Motor neuron (in vitro differentiated cells): ENCODE measurements at regions not wholly inside any gene's neighbourhood (a gene's known extent, or its start where the extent isn't known, plus 50 kb on each side); places are given as distances from the start of the nearest gene placed in this dataset.
"Not testable (repeated sequence)": the region's sequence is repeated elsewhere in the genome, so short reads cannot be mapped to it uniquely, and the experiment has no call there.

Experiments
- ATAC-seq, 8 experiments: fragments of 200-7000 bp; cut with Tn5 transposase; replicated peaks in 6 of 8; 2 replicates each; pipeline ENCODE4 v1.8.0; 2021; ENCODE audit warnings: mild to moderate bottlenecking in 8 of 8, moderate library complexity in 8 of 8
- H3K27ac ChIP-seq, 2 donors: fragments of 250-450 bp; sonication (Bioruptor Pico); 2 replicates each; pipeline ENCODE4 v1.9.0; 2021; ENCODE audit warnings: antibody characterized with exemption in 2 of 2, mild to moderate bottlenecking in 2 of 2, moderate library complexity in 1 of 2
- H3K4me1 ChIP-seq, 2 donors: fragments of 250-450 bp; sonication (Bioruptor Pico); replicated peaks in 1 of 2; 2 replicates each; pipeline ENCODE4 v1.6.1; 2021; ENCODE audit warnings: antibody characterized with exemption in 2 of 2, mild to moderate bottlenecking in 2 of 2, moderate library complexity in 1 of 2
- H3K4me3 ChIP-seq, 5 donors: fragments of 250-450 bp; sonication (Bioruptor Pico); 2 replicates each; pipeline ENCODE4 v1.9.0; 2021; ENCODE audit warnings: antibody characterized with exemption in 5 of 5, mild to moderate bottlenecking in 5 of 5, moderate library complexity in 4 of 5
- WGBS, 10 experiments: fragments of 450-650 bp; shearing (Covaris generic); methylation state at CpG; one replicate each; pipeline ENCODE4 v1.0.0; 2022; 5-methylcytosine and 5-hydroxymethylcytosine counted together
- in situ Hi-C, 9 experiments: fragments of 400-800 bp; cut with MboI; loops; one replicate each; pipeline ENCODE4 v1.15.0; 2021; ENCODE audit warnings: low sequenced_read_pairs in 9 of 9, low pct_unique_long_range_greater_than_20kb in 2 of 9; ENCODE audit not compliant: unreplicated experiment in 9 of 9

DNA sequence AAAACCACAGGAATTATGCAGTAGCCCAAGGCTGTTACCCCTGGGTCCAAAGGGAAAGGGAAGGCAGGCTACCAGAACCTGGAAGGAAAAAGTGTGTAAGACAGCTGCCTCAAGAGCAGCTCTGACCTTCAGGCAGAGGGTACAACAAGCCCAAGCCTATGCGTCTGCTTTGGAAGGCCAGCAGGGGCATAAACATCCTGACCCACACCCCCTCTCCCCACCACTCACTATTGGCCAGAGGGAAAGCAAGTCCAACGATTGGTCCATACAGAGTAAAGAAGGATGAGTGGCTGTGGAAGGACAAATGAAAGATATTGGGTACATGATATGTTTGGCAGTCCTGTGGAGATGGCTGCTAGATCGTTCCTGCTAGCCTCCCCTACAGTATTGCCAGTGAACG is 227.6 kb upstream of the HNRNPA3 start:
- in situ Hi-C loops: no loop called here

DNA sequence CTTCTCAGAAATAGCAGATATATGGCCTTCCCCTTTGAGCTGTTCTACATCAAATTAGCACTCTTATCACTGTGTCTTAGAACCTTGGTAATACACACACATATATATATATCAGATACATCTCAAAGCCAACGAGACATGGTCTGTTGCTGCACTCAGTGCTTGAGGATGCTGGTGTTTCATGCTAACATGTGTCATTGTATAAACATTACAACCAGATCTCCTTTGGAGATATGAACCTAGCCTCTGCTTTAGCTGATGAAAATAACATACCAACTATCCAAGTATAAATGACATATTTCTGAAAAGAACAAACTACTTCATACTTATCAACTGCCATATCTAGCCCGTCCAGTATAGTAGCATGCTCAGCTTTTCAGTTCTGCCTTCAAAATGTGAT is 226.7 kb upstream of the HNRNPA3 start:
- peak in 1 of 8 experiments; percentile 27 for ATAC-seq
- Histone ChIP-seq H3K4me3 (no peak overlapping the region), H3K4me1 (peaks cover 1 to 22% of the 10 kb centered on the region in 2 donors), H3K27ac (no peak overlapping the region)
- 75 to 100% (median 83%) methylated on average over 1 to 2 of the region's 2 CpGs; no CpG with 5 or more reads in 4 of the 10 experiments for WGBS, 10 experiments
- in situ Hi-C loops: no loop called here

More for the DNA sequence above, 227.6 kb upstream of the HNRNPA3 start:
- H3K4me3 ChIP-seq: no peak overlapping the region
- H3K4me1 ChIP-seq: peaks cover 10 to 30% of the 10 kb centered on the region in 2 donors
- no peak overlapping the region for H3K27ac ChIP-seq
- WGBS, 10 experiments: 54 to 95% (median 78%) methylated on average over 1 to 4 of the region's 4 CpGs; no CpG with 5 or more reads in 3 of the 10 experiments
- ATAC-seq: no peak

DNA sequence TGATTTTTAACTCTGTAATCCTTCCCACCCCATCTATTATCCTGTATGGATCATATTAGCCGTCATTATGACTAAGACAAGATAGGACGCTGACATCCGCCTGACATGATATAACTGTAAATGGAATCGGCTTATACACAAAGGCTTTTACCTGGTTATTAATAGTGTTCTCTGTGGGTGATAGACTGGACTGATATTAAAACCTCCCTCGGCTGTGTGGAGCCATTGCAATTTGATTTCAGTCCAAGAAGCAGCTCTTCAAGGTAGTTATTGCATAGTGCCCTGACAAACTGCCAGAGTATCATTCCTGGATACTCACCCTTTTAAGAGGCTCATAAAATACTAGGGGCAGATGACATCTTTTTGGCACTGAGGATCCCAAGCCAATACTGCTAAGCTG is 226.1 kb upstream of the HNRNPA3 start:
- no peak overlapping the region for H3K4me3 ChIP-seq
- peaks cover 0 to 22% of the 10 kb centered on the region in 2 donors for H3K4me1 ChIP-seq
- WGBS, 10 experiments: 50 to 90% (median 70%) methylated on average over 1 to 5 of the region's 5 CpGs
- peak in 5 of 8 experiments; percentile 44 to 84 (median 74) for ATAC-seq
- in situ Hi-C loops: no loop called here
- no peak overlapping the region for H3K27ac ChIP-seq

DNA sequence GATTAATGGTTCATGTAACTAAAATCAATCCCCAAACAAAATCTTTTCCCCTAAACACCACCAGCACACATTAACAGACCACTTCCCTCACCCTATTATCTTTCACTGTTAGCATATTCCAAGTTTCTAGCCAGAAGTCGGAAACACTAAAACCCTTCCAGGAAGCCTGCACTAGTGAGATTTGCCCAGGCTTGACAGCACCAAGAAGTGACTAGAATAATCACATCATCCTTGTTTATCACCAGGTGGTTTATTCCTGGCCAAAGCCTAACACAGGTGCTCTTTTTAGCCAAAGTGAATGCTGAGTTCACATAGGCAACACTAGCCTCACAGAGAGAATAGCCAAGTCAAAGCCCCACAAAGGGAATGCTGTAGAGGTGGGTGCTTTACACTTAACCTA is 221.2 kb upstream of the HNRNPA3 start:
- H3K27ac ChIP-seq: no peak overlapping the region
- ATAC-seq: no peak
- H3K4me3 ChIP-seq: no peak overlapping the region
- peaks cover 0 to 13% of the 10 kb centered on the region in 2 donors for H3K4me1 ChIP-seq
- in situ Hi-C loops: no loop called here
- 67 to 100% (median 87%) methylated on average over 1 of the region's 1 CpG; no CpG with 5 or more reads in 4 of the 10 experiments for whole genome bisulfite sequencing, 10 experiments

DNA sequence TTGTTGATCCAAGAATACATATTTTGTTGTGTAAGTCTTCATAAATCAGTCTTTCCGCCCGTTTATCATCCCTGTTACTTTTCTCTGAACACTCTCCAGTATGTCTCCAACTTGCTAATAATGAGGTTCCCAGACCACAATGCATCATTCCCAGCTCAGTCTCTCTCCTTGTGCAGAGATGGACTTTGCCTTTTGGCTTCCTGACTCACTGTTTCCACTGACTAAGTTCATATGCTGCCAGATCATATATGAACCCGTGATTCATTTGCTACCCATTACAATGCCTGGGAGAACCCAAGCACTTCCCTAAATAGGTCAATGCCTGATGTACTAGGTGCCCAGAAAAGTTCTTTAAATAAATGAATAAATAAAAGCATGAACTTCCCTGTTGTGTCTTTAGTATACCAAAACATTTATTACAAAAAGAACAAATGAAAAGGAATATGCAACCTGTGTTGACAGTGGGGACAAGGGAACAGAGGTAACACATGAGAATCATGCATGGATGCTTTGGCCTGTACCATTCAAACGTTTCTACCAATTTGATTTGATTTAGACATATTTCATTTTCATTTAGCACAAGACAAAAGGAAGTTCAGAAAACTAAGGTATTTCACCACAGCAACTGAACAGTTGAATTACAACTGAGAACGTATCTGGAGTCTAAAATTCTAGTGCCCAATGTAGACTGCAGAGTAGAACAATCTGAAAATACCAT is 215.4 kb upstream of the HNRNPA3 start:
- in situ Hi-C loops: no loop called here
- WGBS, 10 experiments: 20 to 85% (median 55%) methylated on average over 1 to 5 of the region's 5 CpGs; no CpG with 5 or more reads in 1 of the 10 experiments
- ATAC-seq: peak in 3 of 8 experiments; percentile 46 to 88 (median 58)
- H3K4me1 ChIP-seq: peaks cover 3 to 7% of the 10 kb centered on the region in 2 donors
- no peak overlapping the region for H3K27ac ChIP-seq
- no peak overlapping the region for H3K4me3 ChIP-seq

DNA sequence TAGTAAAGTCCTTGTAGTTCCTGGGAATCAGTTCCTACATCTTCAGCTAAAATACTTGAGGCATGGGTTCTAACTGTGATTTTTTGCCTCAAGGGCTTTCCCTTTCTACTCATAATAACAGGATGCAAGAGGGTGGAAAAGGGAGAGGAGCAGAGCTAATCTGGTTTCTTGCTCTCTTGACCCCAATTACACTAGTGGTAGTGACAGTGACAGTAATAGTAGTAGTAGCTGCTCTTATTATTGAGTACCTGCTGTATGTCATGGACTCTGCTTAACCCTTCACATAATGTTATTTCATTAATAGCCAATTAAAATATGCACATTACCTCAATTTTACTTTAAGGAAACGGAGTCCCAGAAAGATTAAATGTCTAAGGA is 214.8 kb upstream of the HNRNPA3 start:
- H3K27ac ChIP-seq: no peak overlapping the region
- in situ Hi-C loops: no loop called here
- no peak overlapping the region for H3K4me3 ChIP-seq
- 89 to 100% methylated on average over 1 of the region's 1 CpG; no CpG with 5 or more reads in 8 of the 10 experiments for WGBS, 10 experiments
- no peak for ATAC-seq
- peaks cover 3 to 7% of the 10 kb centered on the region in 2 donors for H3K4me1 ChIP-seq

DNA sequence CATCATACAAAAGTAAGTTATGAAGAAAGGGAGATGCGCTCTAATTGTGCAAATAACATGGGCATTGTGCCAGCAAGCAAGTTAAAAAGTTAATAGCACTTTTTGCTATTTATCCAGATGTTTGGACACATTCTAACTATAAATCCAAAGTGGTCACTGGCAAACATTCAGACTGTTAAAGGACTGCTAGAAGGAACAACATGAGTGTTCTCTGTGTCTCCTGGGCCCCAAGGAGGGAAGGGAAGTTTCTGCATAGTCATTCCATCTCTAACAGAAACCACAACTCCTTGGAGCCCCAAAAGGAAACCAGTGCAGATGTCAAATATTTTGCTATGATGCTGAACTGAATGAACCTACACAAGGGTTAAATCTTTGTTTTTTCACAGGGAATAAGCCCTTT is 213.3 kb upstream of the HNRNPA3 start:
- Histone ChIP-seq H3K4me3 (no peak overlapping the region), H3K4me1 (peaks cover 3 to 7% of the 10 kb centered on the region in 2 donors), H3K27ac (no peak overlapping the region)
- in situ Hi-C loops: no loop called here
- WGBS, 10 experiments: 14 to 100% (median 100%) methylated on average over 1 of the region's 1 CpG; no CpG with 5 or more reads in 3 of the 10 experiments
- ATAC-seq: peak in 2 of 8 experiments; percentile 29 to 32

DNA sequence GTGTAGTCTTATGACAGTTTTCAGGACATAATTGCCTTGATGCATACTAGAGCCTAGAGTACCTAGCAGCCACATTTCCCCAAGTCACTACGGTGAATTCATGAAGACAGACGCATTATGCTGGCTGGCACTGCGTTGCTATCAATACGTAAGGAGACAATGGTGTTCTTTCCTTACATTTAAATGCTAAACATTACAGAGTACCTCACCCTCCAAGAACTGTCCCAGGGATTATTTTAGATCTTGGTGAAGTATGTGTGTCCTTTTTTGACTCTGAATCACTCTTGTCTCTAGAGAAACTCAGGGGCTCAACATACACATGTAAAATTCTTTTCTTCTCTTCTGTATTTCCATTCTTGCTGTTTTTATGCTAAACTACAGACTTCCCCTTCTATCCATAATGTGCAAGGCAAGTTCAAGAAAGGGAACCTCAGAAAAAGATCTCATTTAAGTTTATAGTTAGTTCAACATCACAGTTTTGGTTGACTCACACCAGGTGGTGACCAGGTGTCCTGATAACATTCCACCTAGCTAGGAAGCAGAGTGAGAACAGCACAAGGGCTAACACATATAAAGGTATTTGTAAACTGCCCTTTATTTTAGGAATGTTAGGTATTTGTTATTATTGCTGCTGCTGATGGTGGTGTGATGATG is 212.4 kb upstream of the HNRNPA3 start:
- Histone ChIP-seq H3K4me1 (peaks cover 3 to 7% of the 10 kb centered on the region in 2 donors), H3K27ac (no peak overlapping the region), H3K4me3 (no peak overlapping the region)
- WGBS, 10 experiments: 0 to 83% (median 45%) methylated on average over 1 to 4 of the region's 4 CpGs; no CpG with 5 or more reads in 2 of the 10 experiments
- peak in 3 of 8 experiments; percentile 9 to 63 (median 35) for ATAC-seq
- in situ Hi-C loops: no loop called here

DNA sequence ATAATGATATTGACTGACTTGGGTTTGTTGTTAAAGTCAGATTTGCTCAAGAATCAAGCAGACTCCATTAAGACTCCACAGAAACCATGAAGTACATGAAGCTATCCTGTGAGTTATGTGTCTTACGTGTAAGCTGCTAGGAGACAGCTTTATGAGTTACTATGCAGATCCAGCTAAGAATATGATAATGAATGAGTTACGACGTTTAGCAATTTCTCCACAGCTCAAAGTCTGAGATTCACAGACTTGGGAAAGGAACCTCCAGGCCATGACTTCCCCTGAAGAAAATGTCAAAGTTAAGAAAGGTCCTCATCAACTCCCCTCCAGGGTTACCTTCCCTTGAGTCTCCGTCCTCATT is 211.9 kb upstream of the HNRNPA3 start:
- Histone ChIP-seq H3K27ac (no peak overlapping the region), H3K4me1 (peaks cover 3 to 7% of the 10 kb centered on the region in 2 donors), H3K4me3 (no peak overlapping the region)
- in situ Hi-C loops: no loop called here
- ATAC-seq: peak in 3 of 8 experiments; percentile 41 to 67 (median 66)
- WGBS, 10 experiments: 63 to 100% (median 87%) methylated on average over 1 to 4 of the region's 4 CpGs; no CpG with 5 or more reads in 2 of the 10 experiments

DNA sequence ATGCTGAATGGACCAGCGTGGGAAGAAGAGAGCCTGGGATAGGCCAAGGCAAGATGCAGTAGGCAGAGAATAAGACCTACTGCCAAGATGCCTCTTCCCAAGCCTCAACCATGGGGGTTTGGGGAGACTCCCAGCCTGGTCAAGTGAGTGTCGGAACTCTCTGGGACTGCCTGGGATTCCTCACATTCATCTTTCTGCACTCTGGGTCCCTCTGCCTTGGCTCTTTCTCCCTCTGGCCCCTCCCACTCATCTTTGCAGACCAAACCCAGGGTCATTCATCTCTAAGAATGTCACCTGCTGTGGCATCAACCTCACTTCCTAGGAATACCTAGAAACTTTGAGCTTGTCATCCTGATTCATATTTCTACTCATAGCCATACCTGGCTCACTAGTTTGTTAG is 211.3 kb upstream of the HNRNPA3 start:
- WGBS, 10 experiments: 0 to 100% (median 79%) methylated on average over 1 to 2 of the region's 2 CpGs; no CpG with 5 or more reads in 2 of the 10 experiments
- in situ Hi-C loops: no loop called here
- no peak for ATAC-seq
- Histone ChIP-seq H3K4me1 (peaks cover 3 to 7% of the 10 kb centered on the region in 2 donors), H3K27ac (no peak overlapping the region), H3K4me3 (no peak overlapping the region)

DNA sequence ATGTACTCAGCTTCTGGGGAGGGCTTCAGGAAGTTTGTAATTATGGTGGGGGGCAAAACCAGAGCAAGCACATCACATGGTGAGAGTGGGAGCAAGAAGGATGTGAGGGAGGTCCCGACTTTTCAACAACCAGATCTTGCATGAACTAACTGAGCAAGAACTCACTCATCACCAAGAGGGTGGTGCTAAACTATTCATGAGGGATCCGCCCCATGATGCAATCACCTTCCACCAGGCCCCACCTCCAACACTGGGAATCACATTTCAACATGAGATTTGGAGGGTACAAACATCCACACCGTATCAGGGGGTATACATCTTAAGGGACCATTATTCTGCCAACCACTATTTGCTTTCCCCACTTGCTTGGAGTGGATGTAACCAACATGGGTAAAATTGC is 209.6 kb upstream of the HNRNPA3 start:
- ATAC-seq: peak in 2 of 8 experiments; percentile 24 to 66
- Histone ChIP-seq H3K4me1 (peaks cover 3 to 7% of the 10 kb centered on the region in 2 donors), H3K4me3 (no peak overlapping the region), H3K27ac (no peak overlapping the region)
- 17 to 100% (median 80%) methylated on average over 1 to 3 of the region's 3 CpGs; no CpG with 5 or more reads in 3 of the 10 experiments for WGBS, 10 experiments
- in situ Hi-C loops: no loop called here

DNA sequence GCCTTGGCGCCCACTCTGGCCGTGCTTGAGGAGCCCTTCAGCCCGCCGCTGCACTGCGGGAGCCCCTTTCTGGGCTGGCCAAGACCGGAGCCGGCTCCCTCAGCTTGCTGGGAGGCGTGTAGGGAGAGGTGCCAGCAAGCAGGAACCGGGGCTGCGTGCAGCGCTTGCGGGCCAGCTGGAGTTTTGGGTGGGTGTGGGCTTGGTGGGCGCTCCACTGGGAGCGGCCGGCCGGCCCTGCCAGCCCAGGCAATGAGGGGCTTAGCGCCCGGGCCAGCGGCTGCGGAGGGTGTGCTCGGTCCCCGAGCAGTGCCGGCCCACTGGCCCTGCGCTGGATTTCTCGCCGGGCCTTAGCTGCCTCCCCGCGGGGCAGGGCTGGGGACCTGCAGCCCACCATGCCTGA is 204.9 kb upstream of the HNRNPA3 start:
- H3K27ac ChIP-seq, H3K4me3 ChIP-seq, ATAC-seq, in situ Hi-C loops, H3K4me1 ChIP-seq: not testable (repeated sequence)
- WGBS, 10 experiments: 80 to 96% (median 91%) methylated on average over 2 to 13 of the region's 28 CpGs; no CpG with 5 or more reads in 6 of the 10 experiments

DNA sequence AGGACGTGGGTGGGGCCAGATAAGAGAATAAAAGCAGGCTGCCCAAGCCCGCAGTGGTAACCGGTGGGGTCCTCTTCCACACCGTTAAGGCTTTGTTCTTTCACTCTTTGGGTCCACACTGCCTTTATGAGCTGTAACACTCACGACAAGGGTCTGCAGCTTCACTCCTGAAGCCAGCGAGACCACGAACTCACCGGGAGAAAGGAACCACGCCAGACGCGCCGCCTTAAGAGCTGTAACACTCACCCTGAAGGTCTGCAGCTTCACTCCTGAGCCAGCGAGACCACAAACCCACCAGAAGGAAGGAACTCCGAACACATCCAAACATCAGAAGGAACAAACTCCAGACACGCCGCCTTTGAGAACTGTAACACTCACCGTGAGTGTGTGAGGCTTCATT is 203.9 kb upstream of the HNRNPA3 start:
- ATAC-seq, H3K27ac ChIP-seq, in situ Hi-C loops, H3K4me1 ChIP-seq, H3K4me3 ChIP-seq: not testable (repeated sequence)
- 30 to 100% (median 74%) methylated on average over 1 to 14 of the region's 17 CpGs; no CpG with 5 or more reads in 1 of the 10 experiments for WGBS, 10 experiments
